Chondrocyte (in vitro differentiated cells): ENCODE measurements at regions not wholly inside any gene's neighbourhood (a gene's known extent, or its start where the extent isn't known, plus 50 kb on each side); places are given as distances from the start of the nearest gene placed in this dataset.

Experiments used
- DNase-seq: peaks from one replicate; pipeline ENCODE4 v3.0.0; 2021; ENCODE audit warnings: mixed read lengths, low spot score
- H3K27ac Mint-ChIP-seq: one replicate; pipeline ENCODE4 v1.8.0; 2021; ENCODE audit warnings: mild to moderate bottlenecking, moderate library complexity, mixed read lengths; ENCODE audit not compliant: unreplicated experiment
- H3K27me3 Mint-ChIP-seq: 2 replicates; pipeline ENCODE4 v1.8.0; 2021; ENCODE audit warnings: low read depth, mixed read lengths
- H3K36me3 Mint-ChIP-seq: 2 replicates; pipeline ENCODE4 v1.8.0; 2021; ENCODE audit warnings: low read depth, mixed read lengths
- H3K4me1 Mint-ChIP-seq: 2 replicates; pipeline ENCODE4 v1.8.0; 2021; ENCODE audit warnings: low read depth, mild to moderate bottlenecking, mixed read lengths
- H3K4me3 Mint-ChIP-seq: one replicate; pipeline ENCODE4 v1.8.0; 2021; ENCODE audit warnings: mild to moderate bottlenecking, moderate library complexity, mixed read lengths; ENCODE audit not compliant: unreplicated experiment
- H3K9me3 Mint-ChIP-seq: 2 replicates; pipeline ENCODE4 v1.8.0; 2021; ENCODE audit warnings: low read depth, mixed read lengths
- CTCF ChIP-seq: fragments of 200-600 bp; sonication (generic); IDR thresholded peaks from 2 replicates; pipeline ENCODE4 v1.5.0; 2021; ENCODE audit warnings: antibody characterized with exemption, mild to moderate bottlenecking, moderate library complexity

- Mint-ChIP-seq H3K36me3 (peaks cover 1% of the 10 kb centered on the region), H3K27me3 (peaks cover 21% of the 10 kb centered on the region), H3K4me1 (no peaks in the 10 kb centered on the region), H3K9me3 (no peaks in the 10 kb centered on the region), H3K4me3 (no peak overlapping the region), H3K27ac (no peak overlapping the region)
- TF ChIP-seq CTCF = no peak
- DNase-seq = no peak
These were observed 148.0 kb upstream of the HTR2A start for GRCh38 chr13:47044842-47045241.

- TF ChIP-seq CTCF = no peak
- no peak for DNase-seq
- Mint-ChIP-seq H3K27ac (no peak overlapping the region), H3K4me3 (no peak overlapping the region), H3K36me3 (peaks cover 1% of the 10 kb centered on the region), H3K9me3 (no peaks in the 10 kb centered on the region), H3K4me1 (peaks cover 5% of the 10 kb centered on the region), H3K27me3 (peaks cover 19% of the 10 kb centered on the region)
These were observed 142.3 kb upstream of the HTR2A start for GRCh38 chr13:47039106-47039505.

DNA sequence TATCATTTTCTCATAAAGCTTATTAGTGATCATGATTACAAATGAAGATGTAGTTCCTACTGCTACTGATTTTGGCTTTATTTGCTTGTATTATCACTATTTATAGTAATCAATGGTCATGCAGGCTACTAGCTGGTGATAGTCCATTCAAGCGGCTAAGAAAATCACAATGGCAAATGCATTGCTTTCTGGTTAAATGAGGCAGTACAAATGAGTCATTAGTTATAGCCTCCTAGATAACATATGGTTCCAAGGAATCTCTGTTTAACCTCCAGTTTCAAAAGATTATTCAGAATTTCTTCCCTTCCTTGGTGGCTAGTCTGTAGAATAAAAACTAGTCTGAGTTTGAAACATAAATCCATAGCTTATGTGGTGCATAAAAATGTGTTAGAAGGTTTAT lies 141.3 kb upstream of the HTR2A start:
- peaks cover 11% of the 10 kb centered on the region for H3K4me1 Mint-ChIP-seq
- H3K36me3 Mint-ChIP-seq = no peaks in the 10 kb centered on the region
- TF ChIP-seq CTCF = no peak
- H3K27me3 Mint-ChIP-seq = peaks cover 13% of the 10 kb centered on the region
- no peak overlapping the region for H3K4me3 Mint-ChIP-seq
- no peak for DNase-seq
- H3K27ac Mint-ChIP-seq = no peak overlapping the region
- H3K9me3 Mint-ChIP-seq = no peaks in the 10 kb centered on the region

DNA sequence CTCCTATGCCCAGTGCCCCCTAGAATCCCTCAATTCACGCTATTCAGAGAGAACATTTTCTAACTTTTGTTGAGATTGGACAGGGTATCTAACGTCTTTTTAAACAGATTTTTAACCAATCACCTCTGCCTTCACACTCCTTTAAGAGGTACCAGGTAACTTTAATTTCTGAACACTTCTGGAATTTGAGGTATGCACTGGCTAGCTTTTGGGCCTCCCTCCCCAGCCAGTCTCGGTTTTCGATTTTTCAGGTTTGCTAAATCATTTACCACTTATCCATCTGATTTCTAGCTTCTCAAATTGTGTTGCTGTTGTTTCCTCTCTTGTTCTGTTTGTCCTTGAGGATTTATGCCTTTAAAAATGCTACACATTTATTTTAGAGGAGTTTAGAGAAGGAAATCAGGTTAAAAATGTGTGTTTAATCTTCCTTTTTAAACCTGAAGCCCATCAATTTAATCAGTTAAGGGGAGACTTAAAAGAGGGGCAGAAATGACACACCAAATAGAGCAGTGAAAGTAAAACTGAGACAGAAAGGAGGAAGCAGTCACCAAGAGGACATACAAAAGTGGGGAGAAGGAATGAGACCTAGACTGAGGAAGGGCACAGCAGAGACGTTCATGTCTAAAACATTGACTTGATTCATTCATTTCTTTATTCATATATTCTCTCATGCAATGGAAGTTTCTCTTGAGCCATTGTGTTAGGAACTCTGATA lies 139.6 kb upstream of the HTR2A start:
- no peaks in the 10 kb centered on the region for H3K36me3 Mint-ChIP-seq
- H3K4me3 Mint-ChIP-seq = no peak overlapping the region
- peaks cover 12% of the 10 kb centered on the region for H3K27me3 Mint-ChIP-seq
- no peak for DNase-seq
- no peaks in the 10 kb centered on the region for H3K9me3 Mint-ChIP-seq
- no peak for TF ChIP-seq CTCF
- H3K4me1 Mint-ChIP-seq = peaks cover 17% of the 10 kb centered on the region
- no peak overlapping the region for H3K27ac Mint-ChIP-seq

DNA sequence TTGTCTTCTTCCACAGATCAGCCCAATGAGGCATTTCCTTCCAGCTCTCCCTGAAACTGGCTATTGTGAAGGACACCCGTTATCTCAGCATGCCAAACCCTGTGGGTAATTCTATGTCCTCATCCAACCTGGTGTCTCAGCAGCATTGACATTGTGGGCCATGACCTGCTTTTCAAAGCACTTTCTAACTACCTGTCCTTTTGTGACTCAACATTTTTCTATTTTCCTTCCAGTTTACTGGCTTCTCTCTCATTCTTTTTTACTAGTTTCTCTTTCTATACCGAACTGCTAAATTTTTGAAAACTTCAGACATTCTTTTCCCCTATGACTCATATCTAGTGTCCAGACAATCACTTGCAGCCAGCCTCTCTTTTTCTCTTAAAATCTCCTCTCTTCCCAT lies 136.4 kb upstream of the HTR2A start:
- H3K36me3 Mint-ChIP-seq = no peaks in the 10 kb centered on the region
- H3K27ac Mint-ChIP-seq = peak overlapping the region; percentile 62
- no peak for TF ChIP-seq CTCF
- peaks cover 12% of the 10 kb centered on the region for H3K4me1 Mint-ChIP-seq
- no peak for DNase-seq
- no peaks in the 10 kb centered on the region for H3K27me3 Mint-ChIP-seq
- no peaks in the 10 kb centered on the region for H3K9me3 Mint-ChIP-seq
- H3K4me3 Mint-ChIP-seq = peak overlapping the region; percentile 24
